Calu3 (cell line): ENCODE measurements at regions not wholly inside any gene's neighbourhood (a gene's known extent, or its start where the extent isn't known, plus 50 kb on each side); places are given as distances from the start of the nearest gene placed in this dataset.

Experiments used
- BruUV-seq: library from RNA; stranded (reverse); fragments of 400-500 nt; replicated peaks from 2 replicates; lab custom pipeline; 2021; lab: Mats Ljungman, UMichigan
- CTCF ChIA-PET: fragments of 300-600 bp; sonication (Branson Sonifier 250); formaldehyde crosslinking; loops from one replicate; lab custom pipeline; 2022; ENCODE audit warnings: antibody characterized with exemption; lab: Charles Lee
- DNase-seq: peaks from one replicate; pipeline ENCODE4 v3.0.0; 2022
- H3K27ac Mint-ChIP-seq: one replicate; pipeline ENCODE4 v1.8.0; 2022; ENCODE audit warnings: mixed read lengths; ENCODE audit not compliant: unreplicated experiment
- H3K27me3 Mint-ChIP-seq: one replicate; pipeline ENCODE4 v1.8.0; 2022; ENCODE audit warnings: mixed read lengths; ENCODE audit not compliant: unreplicated experiment
- H3K36me3 Mint-ChIP-seq: one replicate; pipeline ENCODE4 v1.8.0; 2022; ENCODE audit warnings: mild to moderate bottlenecking, moderate library complexity, mixed read lengths; ENCODE audit not compliant: insufficient read depth, unreplicated experiment
- H3K4me1 Mint-ChIP-seq: one replicate; pipeline ENCODE4 v1.8.0; 2022; ENCODE audit warnings: mild to moderate bottlenecking, low read depth, mixed read lengths; ENCODE audit not compliant: unreplicated experiment
- H3K4me3 Mint-ChIP-seq: one replicate; pipeline ENCODE4 v1.8.0; 2022; ENCODE audit warnings: mild to moderate bottlenecking, low read depth, moderate library complexity, mixed read lengths; ENCODE audit not compliant: unreplicated experiment
- H3K9me3 Mint-ChIP-seq: one replicate; pipeline ENCODE4 v1.8.0; 2022; ENCODE audit warnings: low read depth, mixed read lengths; ENCODE audit not compliant: unreplicated experiment
- intact Hi-C: fragments of 100-400 bp; cut with micrococcal nuclease; formaldehyde crosslinking; loops from one replicate; pipeline ENCODE4 v1.10.0; 2022; ENCODE audit not compliant: unreplicated experiment
- TF ChIP-seq, protein P1 (sequence below): fragments of 200-600 bp; IDR thresholded peaks from one replicate; pipeline ENCODE4 v1.8.0; 2022; ENCODE audit warnings: antibody characterized with exemption; ENCODE audit not compliant: unreplicated experiment

DNA sequence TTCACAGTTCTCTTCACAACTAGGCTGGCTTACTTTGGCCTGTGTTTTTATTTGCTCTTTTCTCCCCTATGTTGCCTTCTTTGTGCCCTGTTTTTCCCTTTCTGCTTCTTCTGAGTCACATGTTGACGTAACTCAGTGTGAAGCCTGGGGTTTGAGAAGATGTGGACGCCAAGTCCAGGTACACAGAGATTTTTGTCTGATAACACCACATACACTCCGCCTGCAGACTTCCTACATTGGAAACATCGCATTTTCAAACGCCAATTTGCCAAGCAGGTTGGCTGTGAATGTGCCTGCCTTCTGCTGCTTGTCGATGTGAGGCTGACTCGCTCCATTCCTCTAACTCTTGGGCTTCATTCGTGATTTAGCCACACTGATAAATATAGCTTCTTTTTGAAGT lies 62.6 kb upstream of the FN1 start:
- peaks cover 6% of the 10 kb centered on the region for H3K9me3 Mint-ChIP-seq

DNA sequence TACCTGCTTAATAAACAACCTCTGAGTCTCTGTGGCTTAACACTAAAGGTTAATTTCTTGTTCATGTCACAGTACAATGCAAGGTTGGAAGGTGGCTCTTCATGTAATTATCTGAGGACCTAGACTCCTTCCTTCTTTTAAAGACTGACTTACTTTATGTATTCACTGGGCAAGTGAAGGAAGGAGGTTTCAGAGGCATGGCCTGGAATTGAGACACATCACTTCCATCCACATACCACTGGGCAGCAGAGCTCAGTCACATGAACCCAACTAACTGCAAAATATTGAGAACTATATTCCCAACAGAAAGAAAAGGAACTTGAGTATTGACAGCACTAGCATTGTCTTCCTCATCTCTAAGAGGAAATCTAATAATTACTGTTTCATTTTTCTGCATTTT lies 57.5 kb upstream of the FN1 start:
- no peaks in the 10 kb centered on the region for H3K27me3 Mint-ChIP-seq
- no peak for DNase-seq
- CTCF ChIA-PET = no interaction called here
- no TSS peak for BruUV-seq
- no peaks in the 10 kb centered on the region for H3K36me3 Mint-ChIP-seq
- no peak overlapping the region for H3K27ac Mint-ChIP-seq
- peaks cover 4% of the 10 kb centered on the region for H3K9me3 Mint-ChIP-seq
- TF ChIP-seq, protein P1, sequence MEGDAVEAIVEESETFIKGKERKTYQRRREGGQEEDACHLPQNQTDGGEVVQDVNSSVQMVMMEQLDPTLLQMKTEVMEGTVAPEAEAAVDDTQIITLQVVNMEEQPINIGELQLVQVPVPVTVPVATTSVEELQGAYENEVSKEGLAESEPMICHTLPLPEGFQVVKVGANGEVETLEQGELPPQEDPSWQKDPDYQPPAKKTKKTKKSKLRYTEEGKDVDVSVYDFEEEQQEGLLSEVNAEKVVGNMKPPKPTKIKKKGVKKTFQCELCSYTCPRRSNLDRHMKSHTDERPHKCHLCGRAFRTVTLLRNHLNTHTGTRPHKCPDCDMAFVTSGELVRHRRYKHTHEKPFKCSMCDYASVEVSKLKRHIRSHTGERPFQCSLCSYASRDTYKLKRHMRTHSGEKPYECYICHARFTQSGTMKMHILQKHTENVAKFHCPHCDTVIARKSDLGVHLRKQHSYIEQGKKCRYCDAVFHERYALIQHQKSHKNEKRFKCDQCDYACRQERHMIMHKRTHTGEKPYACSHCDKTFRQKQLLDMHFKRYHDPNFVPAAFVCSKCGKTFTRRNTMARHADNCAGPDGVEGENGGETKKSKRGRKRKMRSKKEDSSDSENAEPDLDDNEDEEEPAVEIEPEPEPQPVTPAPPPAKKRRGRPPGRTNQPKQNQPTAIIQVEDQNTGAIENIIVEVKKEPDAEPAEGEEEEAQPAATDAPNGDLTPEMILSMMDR = no peak
- H3K4me1 Mint-ChIP-seq = no peaks in the 10 kb centered on the region
- H3K4me3 Mint-ChIP-seq = no peak overlapping the region
- intact Hi-C loops = no loop called here

More for the DNA sequence above, 62.6 kb upstream of the FN1 start:
- Mint-ChIP-seq H3K4me3 (no peak overlapping the region), H3K27me3 (no peaks in the 10 kb centered on the region), H3K36me3 (no peaks in the 10 kb centered on the region), H3K4me1 (no peaks in the 10 kb centered on the region), H3K27ac (no peak overlapping the region)
- CTCF ChIA-PET = no interaction called here
- BruUV-seq = no TSS peak
- TF ChIP-seq, protein P1 = no peak
- DNase-seq = no peak
- intact Hi-C loops = no loop called here

DNA sequence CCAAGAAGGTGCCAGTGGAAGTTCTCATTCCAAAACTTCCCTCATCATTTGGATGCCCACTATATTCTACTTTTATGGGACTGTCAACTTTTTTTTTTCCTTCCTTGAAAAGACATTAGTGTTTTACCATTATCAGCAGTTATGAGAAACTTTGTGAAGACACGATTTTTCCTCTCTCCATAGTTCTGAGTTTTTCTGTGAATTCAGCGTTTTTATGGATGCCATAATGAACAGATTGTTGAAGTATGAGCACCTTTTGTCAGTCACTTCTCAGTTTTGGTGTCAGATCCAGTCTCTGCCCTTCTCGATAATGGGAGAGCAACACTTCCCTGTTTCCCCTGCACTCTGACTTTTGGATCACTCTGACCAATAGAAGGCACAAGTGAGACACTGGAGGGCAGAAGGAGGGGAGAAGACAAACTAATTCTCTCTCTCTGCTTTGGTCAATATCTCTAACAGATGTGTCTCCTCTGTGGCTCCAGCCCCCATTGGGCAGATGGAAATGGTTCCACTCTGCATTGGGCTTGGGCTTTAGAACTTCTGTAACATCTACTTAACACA lies 53.5 kb upstream of the FN1 start:
- BruUV-seq = no TSS peak
- no peak overlapping the region for H3K27ac Mint-ChIP-seq
- TF ChIP-seq, protein P1 = no peak
- no peaks in the 10 kb centered on the region for H3K4me1 Mint-ChIP-seq
- no peaks in the 10 kb centered on the region for H3K36me3 Mint-ChIP-seq
- H3K9me3 Mint-ChIP-seq = no peaks in the 10 kb centered on the region
- no peak for DNase-seq
- intact Hi-C loops = no loop called here
- H3K27me3 Mint-ChIP-seq = no peaks in the 10 kb centered on the region
- CTCF ChIA-PET = no interaction called here
- H3K4me3 Mint-ChIP-seq = no peak overlapping the region

DNA sequence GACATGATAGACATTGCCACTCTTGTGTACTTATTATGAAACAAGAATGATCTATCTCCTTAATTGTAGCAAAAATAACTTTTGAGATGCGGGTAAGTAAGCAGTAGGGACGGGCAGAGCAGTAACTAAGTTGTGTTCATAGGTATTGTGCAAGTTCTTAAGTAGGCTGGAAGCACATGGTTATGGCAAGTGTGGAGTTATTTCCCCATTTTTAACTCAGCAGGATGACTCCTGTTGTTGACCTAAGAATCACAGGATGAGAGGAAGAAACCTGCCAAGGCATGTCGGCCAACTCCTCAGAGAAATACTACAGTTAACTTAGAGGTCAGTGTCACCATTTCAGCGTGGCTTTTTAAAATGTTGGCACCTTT lies 51.1 kb upstream of the FN1 start:
- no peaks in the 10 kb centered on the region for H3K4me1 Mint-ChIP-seq
- no peaks in the 10 kb centered on the region for H3K9me3 Mint-ChIP-seq
- H3K27ac Mint-ChIP-seq = no peak overlapping the region
- H3K4me3 Mint-ChIP-seq = no peak overlapping the region
- no peaks in the 10 kb centered on the region for H3K27me3 Mint-ChIP-seq
- no peaks in the 10 kb centered on the region for H3K36me3 Mint-ChIP-seq
- no TSS peak for BruUV-seq
- no peak for DNase-seq
- TF ChIP-seq, protein P1 = no peak
- intact Hi-C loops = no loop called here
- CTCF ChIA-PET = interaction anchor here (0.6 kb wide), 1 partner anchor 19 kb away, joined by 3 read pairs; no protein-coding TSS in a partner anchor
